Breast epithelium (tissue), 3 donors: ENCODE measurements at regions not wholly inside any gene's neighbourhood (a gene's known extent, or its start where the extent isn't known, plus 50 kb on each side); places are given as distances from the start of the nearest gene placed in this dataset.

Source experiments
- CTCF ChIP-seq, 3 donors: fragments of 450-650 bp; IDR thresholded peaks; one replicate each; pipeline ENCODE4 v1.5.1; 2016 to 2017; ENCODE audit warnings: antibody characterized with exemption in 3 of 3, mild to moderate bottlenecking in 3 of 3, moderate library complexity in 3 of 3
- POLR2A ChIP-seq: fragments of 450-650 bp; IDR thresholded peaks from one replicate; pipeline ENCODE4 v1.6.1; 2016; ENCODE audit warnings: antibody characterized with exemption, mild to moderate bottlenecking, moderate library complexity

- TF ChIP-seq POLR2A (no peak), CTCF (IDR thresholded peaks at IDR 0.05) (no peak)
These were observed 192.2 kb upstream of the SPRY2 start for GRCh38 chr13:80533175-80533574.
